ENCODE measurements at regions not wholly inside any gene's neighbourhood (a gene's known extent, or its start where the extent isn't known, plus 50 kb on each side); places are given as distances from the start of the nearest gene placed in this dataset.
A peak's percentile ranks its signal among the peaks of the same experiment; 100 is the strongest.

DNA sequence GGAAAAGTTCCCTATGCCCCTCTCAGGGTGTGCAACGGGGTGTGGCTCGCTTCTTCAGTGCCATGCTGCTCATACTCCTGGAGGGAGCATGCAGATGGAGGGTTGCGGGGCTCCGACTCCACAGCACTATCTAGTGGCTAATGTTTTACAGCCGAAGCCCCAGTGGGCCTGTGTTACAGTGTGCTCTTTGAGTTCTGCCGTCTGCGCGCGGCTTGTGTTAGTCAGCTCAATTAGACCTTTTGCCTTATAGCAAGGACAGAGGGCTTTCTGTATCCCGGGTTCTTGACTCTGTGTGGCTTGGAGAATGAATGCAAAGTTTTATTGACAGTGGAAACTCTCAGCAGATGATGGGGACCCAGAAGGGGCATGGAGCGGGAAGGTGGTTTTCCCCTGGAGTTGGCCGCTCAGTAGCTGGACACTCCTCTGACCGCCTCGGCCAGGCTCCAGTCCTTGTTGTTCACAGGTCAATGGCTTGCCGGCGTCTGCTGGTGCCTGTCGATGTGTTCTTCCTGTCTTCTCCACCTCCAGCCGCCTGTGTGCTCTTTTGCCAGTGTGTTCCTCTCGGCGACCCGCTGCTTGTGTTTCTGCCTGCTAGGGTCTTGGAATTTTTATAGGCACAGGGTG lies 383.4 kb downstream of the LMO7 start:
- ATAC-seq (no peak), DNase-seq (no peak)
- Mint-ChIP-seq H3K36me3 (ENCODE audit: low read depth) (no peaks in the 10 kb centered on the region), H3K9me3 (peaks cover 3% of the 10 kb centered on the region), H3K4me1 (ENCODE audit: low read depth) (no peaks in the 10 kb centered on the region), H3K4me3 (no peak overlapping the region), H3K27me3 (no peaks in the 10 kb centered on the region), H3K27ac (no peak overlapping the region)
- ChIA-PET CTCF (interaction anchor here (1.0 to 4.1 kb wide), 2 partner anchors 142 to 322 kb away, joined by 3 to 18 read pairs; no protein-coding TSS in a partner anchor), POLR2A (no interaction called here)
- TF ChIP-seq, protein P1, sequence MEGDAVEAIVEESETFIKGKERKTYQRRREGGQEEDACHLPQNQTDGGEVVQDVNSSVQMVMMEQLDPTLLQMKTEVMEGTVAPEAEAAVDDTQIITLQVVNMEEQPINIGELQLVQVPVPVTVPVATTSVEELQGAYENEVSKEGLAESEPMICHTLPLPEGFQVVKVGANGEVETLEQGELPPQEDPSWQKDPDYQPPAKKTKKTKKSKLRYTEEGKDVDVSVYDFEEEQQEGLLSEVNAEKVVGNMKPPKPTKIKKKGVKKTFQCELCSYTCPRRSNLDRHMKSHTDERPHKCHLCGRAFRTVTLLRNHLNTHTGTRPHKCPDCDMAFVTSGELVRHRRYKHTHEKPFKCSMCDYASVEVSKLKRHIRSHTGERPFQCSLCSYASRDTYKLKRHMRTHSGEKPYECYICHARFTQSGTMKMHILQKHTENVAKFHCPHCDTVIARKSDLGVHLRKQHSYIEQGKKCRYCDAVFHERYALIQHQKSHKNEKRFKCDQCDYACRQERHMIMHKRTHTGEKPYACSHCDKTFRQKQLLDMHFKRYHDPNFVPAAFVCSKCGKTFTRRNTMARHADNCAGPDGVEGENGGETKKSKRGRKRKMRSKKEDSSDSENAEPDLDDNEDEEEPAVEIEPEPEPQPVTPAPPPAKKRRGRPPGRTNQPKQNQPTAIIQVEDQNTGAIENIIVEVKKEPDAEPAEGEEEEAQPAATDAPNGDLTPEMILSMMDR (IDR thresholded peaks at IDR 0.05): no peak
- intact Hi-C loops (cut with micrococcal nuclease): loop anchor here (5.0 kb wide), 1 partner anchor 142 kb away; no protein-coding TSS in a partner anchor

DNA sequence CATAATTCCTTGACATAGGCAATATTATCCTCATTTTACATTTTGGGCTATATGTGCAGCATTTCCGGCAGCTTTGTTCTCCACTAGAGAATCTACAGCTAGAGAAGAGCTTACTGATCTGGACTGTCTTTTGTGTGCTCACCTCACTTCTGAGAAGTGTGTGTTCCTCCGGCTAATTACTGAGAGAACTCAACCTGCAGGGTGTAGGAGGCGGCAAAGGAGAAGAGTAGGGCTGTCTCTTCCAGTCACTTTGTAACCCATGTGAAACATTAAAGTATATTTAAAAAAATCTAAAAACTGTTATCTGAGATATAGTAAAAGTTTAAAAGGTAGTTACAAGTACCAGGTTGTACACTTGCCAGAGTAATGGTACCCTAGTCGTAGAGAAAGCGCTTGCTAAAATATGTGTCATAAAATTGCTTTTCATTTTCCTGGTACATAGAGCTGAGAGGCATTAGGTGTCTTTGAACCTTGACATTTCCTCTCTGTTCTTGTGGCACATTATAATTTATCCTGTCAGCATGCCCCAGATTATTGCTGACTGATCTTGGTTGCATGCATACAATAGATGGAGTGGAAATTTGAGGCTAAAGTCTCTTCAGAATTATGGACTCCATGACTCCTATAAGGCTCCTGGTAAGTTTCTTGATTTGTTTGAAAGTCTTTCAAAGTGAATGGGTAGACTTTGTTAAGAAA lies 381.9 kb downstream of the LMO7 start:
- CTCF ChIA-PET: interaction anchor here (0.6 to 4.1 kb wide), 7 partner anchors 12 to 886 kb away, joined by 3 to 18 read pairs (median 4); no protein-coding TSS in a partner anchor
- no peaks in the 10 kb centered on the region for H3K36me3 Mint-ChIP-seq (ENCODE audit: low read depth)
- H3K4me1 Mint-ChIP-seq (ENCODE audit: low read depth): no peaks in the 10 kb centered on the region
- TF ChIP-seq, protein P1 (IDR thresholded peaks at IDR 0.05): no peak
- H3K9me3 Mint-ChIP-seq: no peaks in the 10 kb centered on the region
- POLR2A ChIA-PET: no interaction called here
- DNase-seq (no peak), ATAC-seq (no peak)
- H3K27ac Mint-ChIP-seq: no peak overlapping the region
- H3K27me3 Mint-ChIP-seq: no peaks in the 10 kb centered on the region
- H3K4me3 Mint-ChIP-seq: no peak overlapping the region
- intact Hi-C loops (cut with micrococcal nuclease): loop anchor here (5.0 kb wide), 1 partner anchor 141 kb away; no protein-coding TSS in a partner anchor

DNA sequence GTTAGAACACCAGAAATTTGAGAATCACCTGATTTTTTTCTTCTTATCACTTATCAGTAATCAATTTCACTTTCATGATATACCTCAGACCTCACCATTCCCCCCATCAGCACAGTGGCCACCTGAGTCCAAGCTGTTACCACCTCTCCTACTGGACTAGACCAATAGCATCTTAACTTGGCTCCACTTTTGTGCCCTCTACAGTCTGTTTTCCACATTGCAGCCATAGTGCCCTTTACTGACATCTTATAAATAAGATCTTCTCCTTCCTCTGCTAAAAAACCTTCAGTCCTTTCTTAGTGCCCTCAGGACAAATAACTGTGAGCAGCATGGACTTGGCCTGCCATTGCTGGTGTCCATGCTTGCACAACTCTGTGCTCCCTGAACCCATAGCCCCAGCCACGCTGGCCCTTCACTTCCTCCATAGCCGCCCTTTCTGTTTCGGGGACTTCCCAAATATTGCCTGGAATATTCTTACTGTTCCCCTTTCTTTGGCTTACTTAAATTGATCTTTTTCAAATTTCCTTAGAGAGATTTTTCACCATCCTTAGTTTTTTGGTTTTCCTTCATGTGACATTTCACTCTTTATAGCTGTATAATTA lies 380.8 kb downstream of the LMO7 start:
- peak; percentile 73 for ATAC-seq
- Mint-ChIP-seq H3K4me3 (no peak overlapping the region), H3K9me3 (no peaks in the 10 kb centered on the region), H3K27ac (no peak overlapping the region), H3K4me1 (ENCODE audit: low read depth) (no peaks in the 10 kb centered on the region), H3K27me3 (no peaks in the 10 kb centered on the region), H3K36me3 (ENCODE audit: low read depth) (no peaks in the 10 kb centered on the region)
- ChIA-PET POLR2A (no interaction called here), CTCF (interaction anchor here (0.6 to 4.1 kb wide), 6 partner anchors 10 to 342 kb away, joined by 3 to 18 read pairs (median 4); no protein-coding TSS in a partner anchor)
- intact Hi-C loops (cut with micrococcal nuclease): loop anchor here (5.0 kb wide), 1 partner anchor 140 kb away; no protein-coding TSS in a partner anchor
- TF ChIP-seq, protein P1 (IDR thresholded peaks at IDR 0.05): peak; percentile 55
- DNase-seq: peak; percentile 49

DNA sequence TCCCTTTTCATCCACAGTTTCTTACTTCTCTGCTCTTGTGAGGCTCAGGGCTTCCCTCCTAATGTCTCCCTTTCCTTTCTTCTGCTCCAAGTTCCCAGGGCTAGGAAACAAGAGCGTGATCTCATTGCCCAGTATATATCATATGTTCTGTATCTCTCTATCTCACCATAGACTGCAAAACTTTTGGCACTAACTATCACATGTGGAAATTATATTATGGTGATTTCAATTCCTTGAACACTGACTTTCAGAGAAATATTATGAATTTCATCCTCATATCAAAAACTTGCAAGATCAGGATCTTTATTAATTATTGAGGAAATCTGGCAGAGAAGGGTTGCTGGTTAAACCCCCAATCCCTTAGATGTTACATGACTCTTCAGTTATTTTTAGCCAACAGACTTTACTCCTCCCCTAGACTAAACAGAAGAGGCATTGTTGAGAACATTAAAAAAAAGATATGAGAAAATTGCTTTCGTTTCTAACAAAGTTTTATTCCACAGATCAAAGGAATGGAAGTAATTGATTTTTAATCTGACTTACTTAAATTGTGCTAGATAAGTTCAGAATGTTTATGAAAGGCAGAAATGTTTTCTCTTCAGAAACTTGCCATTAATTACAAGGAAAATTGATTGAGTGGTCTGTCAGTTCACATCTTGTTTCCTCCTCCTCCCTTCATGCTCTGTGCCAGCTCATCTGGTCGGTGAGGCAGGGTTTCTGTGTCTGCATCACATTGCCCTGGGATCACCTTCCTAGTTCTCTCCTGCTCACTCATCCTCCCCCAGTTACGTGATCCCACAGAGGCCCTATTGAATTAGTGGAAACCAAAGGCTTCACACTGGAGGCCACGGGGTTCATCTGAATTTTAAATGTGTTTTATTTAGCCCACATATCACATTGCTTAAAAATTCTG lies 378.5 kb downstream of the LMO7 start:
- DNase-seq (no peak), ATAC-seq (no peak)
- H3K9me3 Mint-ChIP-seq: no peaks in the 10 kb centered on the region
- H3K4me3 Mint-ChIP-seq: no peak overlapping the region
- ChIA-PET POLR2A (no interaction called here), CTCF (no interaction called here)
- no peak overlapping the region for H3K27ac Mint-ChIP-seq
- H3K4me1 Mint-ChIP-seq (ENCODE audit: low read depth): no peaks in the 10 kb centered on the region
- TF ChIP-seq, protein P1 (IDR thresholded peaks at IDR 0.05): no peak
- H3K27me3 Mint-ChIP-seq: no peaks in the 10 kb centered on the region
- H3K36me3 Mint-ChIP-seq (ENCODE audit: low read depth): no peaks in the 10 kb centered on the region
- intact Hi-C loops (cut with micrococcal nuclease): loop anchor here (5.0 kb wide), 1 partner anchor 137 kb away; no protein-coding TSS in a partner anchor
